ENCODE measurements at regions not wholly inside any gene's neighbourhood (a gene's known extent, or its start where the extent isn't known, plus 50 kb on each side); places are given as distances from the start of the nearest gene placed in this dataset.

DNA sequence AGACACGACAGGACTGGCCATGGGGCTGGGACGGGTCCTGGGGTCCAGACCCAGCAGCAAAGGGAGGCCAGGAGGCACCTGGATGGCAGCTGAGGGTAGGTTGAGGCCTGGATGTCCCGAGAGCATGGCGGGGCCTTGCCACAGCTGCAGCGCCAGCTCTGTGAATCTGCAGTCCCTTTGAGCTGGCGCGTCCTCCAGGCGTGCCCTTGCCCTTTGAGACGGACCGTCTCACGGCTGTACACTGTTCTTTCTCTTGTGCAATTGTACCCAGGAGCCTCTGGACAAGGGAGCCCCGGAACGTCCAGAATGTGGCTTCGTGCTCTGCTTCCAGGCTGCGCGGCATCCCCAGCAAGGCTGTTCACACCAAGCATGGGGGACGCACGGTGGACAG, 69.5 kb upstream of the CIBAR2 start (continued):
- TF ChIP-seq, protein P1, sequence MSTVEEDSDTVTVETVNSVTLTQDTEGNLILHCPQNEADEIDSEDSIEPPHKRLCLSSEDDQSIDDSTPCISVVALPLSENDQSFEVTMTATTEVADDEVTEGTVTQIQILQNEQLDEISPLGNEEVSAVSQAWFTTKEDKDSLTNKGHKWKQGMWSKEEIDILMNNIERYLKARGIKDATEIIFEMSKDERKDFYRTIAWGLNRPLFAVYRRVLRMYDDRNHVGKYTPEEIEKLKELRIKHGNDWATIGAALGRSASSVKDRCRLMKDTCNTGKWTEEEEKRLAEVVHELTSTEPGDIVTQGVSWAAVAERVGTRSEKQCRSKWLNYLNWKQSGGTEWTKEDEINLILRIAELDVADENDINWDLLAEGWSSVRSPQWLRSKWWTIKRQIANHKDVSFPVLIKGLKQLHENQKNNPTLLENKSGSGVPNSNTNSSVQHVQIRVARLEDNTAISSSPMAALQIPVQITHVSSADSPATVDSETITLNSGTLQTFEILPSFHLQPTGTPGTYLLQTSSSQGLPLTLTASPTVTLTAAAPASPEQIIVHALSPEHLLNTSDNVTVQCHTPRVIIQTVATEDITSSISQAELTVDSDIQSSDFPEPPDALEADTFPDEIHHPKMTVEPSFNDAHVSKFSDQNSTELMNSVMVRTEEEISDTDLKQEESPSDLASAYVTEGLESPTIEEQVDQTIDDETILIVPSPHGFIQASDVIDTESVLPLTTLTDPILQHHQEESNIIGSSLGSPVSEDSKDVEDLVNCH (CRISPR knock-in tag; IDR thresholded peaks at IDR 0.05): no peak
- TF ChIP-seq ZFP90 (CRISPR knock-in tag; IDR thresholded peaks at IDR 0.05; ENCODE audit: borderline replicate concordance) (peak; percentile 34; the same call in 1 of the 2 replicates), GABPB1 (CRISPR knock-in tag; IDR thresholded peaks at IDR 0.05) (peak; percentile 40; the same call in 1 of the 2 replicates), ZBTB38 (CRISPR knock-in tag; IDR thresholded peaks at IDR 0.05) (peak; percentile 59), ZNF552 (CRISPR knock-in tag; IDR thresholded peaks at IDR 0.05; ENCODE audit: borderline replicate concordance) (0 out of 2 replicates have a peak, but pooled peaks have one; percentile 31), DNMT3B (CRISPR knock-in tag; conservative IDR thresholded peaks at IDR 0.05) (no peak), MXD1 (CRISPR knock-in tag; IDR thresholded peaks at IDR 0.05) (no peak; the same call in none of the 2 replicates), TRIM24 (CRISPR knock-in tag; IDR thresholded peaks at IDR 0.05) (peak; percentile 62; the same call in 1 of the 2 replicates), HOXA5 (CRISPR knock-in tag; IDR thresholded peaks at IDR 0.05) (0 out of 2 replicates have a peak, but pooled peaks have one; percentile 42), TGIF2 (CRISPR knock-in tag; IDR thresholded peaks at IDR 0.05) (0 out of 2 replicates have a peak, but pooled peaks have one; percentile 33), ZNF414 (CRISPR knock-in tag; IDR thresholded peaks at IDR 0.05) (peak; percentile 74; the same call in 1 of the 2 replicates), ZNF576 (CRISPR knock-in tag; IDR thresholded peaks at IDR 0.05) (no peak), ZNF629 (CRISPR knock-in tag; conservative IDR thresholded peaks at IDR 0.05) (0 out of 2 replicates have a peak, but pooled peaks have one; percentile 22), ZNF724P (CRISPR knock-in tag; IDR thresholded peaks at IDR 0.05; ENCODE audit: borderline replicate concordance) (no peak), STAG1 (CRISPR knock-in tag; IDR thresholded peaks at IDR 0.05) (peak; percentile 43)
- TF ChIP-seq, protein P2, sequence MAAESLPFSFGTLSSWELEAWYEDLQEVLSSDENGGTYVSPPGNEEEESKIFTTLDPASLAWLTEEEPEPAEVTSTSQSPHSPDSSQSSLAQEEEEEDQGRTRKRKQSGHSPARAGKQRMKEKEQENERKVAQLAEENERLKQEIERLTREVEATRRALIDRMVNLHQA (CRISPR knock-in tag; IDR thresholded peaks at IDR 0.05): no peak
- TF ChIP-seq, protein P3, sequence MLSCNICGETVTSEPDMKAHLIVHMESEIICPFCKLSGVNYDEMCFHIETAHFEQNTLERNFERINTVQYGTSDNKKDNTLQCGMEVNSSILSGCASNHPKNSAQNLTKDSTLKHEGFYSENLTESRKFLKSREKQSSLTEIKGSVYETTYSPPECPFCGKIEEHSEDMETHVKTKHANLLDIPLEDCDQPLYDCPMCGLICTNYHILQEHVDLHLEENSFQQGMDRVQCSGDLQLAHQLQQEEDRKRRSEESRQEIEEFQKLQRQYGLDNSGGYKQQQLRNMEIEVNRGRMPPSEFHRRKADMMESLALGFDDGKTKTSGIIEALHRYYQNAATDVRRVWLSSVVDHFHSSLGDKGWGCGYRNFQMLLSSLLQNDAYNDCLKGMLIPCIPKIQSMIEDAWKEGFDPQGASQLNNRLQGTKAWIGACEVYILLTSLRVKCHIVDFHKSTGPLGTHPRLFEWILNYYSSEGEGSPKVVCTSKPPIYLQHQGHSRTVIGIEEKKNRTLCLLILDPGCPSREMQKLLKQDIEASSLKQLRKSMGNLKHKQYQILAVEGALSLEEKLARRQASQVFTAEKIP (CRISPR knock-in tag; IDR thresholded peaks at IDR 0.05; ENCODE audit: borderline replicate concordance): no peak
- TF ChIP-seq, protein P4, sequence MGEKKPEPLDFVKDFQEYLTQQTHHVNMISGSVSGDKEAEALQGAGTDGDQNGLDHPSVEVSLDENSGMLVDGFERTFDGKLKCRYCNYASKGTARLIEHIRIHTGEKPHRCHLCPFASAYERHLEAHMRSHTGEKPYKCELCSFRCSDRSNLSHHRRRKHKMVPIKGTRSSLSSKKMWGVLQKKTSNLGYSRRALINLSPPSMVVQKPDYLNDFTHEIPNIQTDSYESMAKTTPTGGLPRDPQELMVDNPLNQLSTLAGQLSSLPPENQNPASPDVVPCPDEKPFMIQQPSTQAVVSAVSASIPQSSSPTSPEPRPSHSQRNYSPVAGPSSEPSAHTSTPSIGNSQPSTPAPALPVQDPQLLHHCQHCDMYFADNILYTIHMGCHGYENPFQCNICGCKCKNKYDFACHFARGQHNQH (CRISPR knock-in tag; IDR thresholded peaks at IDR 0.05): peak; percentile 54; the same call in 1 of the 2 replicates
- TF ChIP-seq, protein P5, sequence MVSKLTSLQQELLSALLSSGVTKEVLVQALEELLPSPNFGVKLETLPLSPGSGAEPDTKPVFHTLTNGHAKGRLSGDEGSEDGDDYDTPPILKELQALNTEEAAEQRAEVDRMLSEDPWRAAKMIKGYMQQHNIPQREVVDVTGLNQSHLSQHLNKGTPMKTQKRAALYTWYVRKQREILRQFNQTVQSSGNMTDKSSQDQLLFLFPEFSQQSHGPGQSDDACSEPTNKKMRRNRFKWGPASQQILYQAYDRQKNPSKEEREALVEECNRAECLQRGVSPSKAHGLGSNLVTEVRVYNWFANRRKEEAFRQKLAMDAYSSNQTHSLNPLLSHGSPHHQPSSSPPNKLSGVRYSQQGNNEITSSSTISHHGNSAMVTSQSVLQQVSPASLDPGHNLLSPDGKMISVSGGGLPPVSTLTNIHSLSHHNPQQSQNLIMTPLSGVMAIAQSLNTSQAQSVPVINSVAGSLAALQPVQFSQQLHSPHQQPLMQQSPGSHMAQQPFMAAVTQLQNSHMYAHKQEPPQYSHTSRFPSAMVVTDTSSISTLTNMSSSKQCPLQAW (CRISPR knock-in tag; IDR thresholded peaks at IDR 0.05): no peak
